Calu3 (cell line): ENCODE measurements at regions not wholly inside any gene's neighbourhood (a gene's known extent, or its start where the extent isn't known, plus 50 kb on each side); places are given as distances from the start of the nearest gene placed in this dataset.
A peak's percentile ranks its signal among the peaks of the same experiment; 100 is the strongest.

ENCODE experiments used
- BruUV-seq: library from RNA; stranded (reverse); fragments of 400-500 nt; replicated peaks from 2 replicates; lab custom pipeline; 2021; lab: Mats Ljungman, UMichigan
- CTCF ChIA-PET: fragments of 300-600 bp; sonication (Branson Sonifier 250); formaldehyde crosslinking; loops from one replicate; lab custom pipeline; 2022; ENCODE audit warnings: antibody characterized with exemption; lab: Charles Lee
- DNase-seq: peaks from one replicate; pipeline ENCODE4 v3.0.0; 2022
- H3K27ac Mint-ChIP-seq: one replicate; pipeline ENCODE4 v1.8.0; 2022; ENCODE audit warnings: mixed read lengths; ENCODE audit not compliant: unreplicated experiment
- H3K27me3 Mint-ChIP-seq: one replicate; pipeline ENCODE4 v1.8.0; 2022; ENCODE audit warnings: mixed read lengths; ENCODE audit not compliant: unreplicated experiment
- H3K36me3 Mint-ChIP-seq: one replicate; pipeline ENCODE4 v1.8.0; 2022; ENCODE audit warnings: mild to moderate bottlenecking, moderate library complexity, mixed read lengths; ENCODE audit not compliant: insufficient read depth, unreplicated experiment
- H3K4me1 Mint-ChIP-seq: one replicate; pipeline ENCODE4 v1.8.0; 2022; ENCODE audit warnings: mild to moderate bottlenecking, low read depth, mixed read lengths; ENCODE audit not compliant: unreplicated experiment
- H3K4me3 Mint-ChIP-seq: one replicate; pipeline ENCODE4 v1.8.0; 2022; ENCODE audit warnings: mild to moderate bottlenecking, low read depth, moderate library complexity, mixed read lengths; ENCODE audit not compliant: unreplicated experiment
- H3K9me3 Mint-ChIP-seq: one replicate; pipeline ENCODE4 v1.8.0; 2022; ENCODE audit warnings: low read depth, mixed read lengths; ENCODE audit not compliant: unreplicated experiment
- CTCF ChIP-seq: fragments of 200-600 bp; IDR thresholded peaks from one replicate; pipeline ENCODE4 v1.8.0; 2022; ENCODE audit warnings: antibody characterized with exemption; ENCODE audit not compliant: unreplicated experiment
- intact Hi-C: fragments of 100-400 bp; cut with micrococcal nuclease; formaldehyde crosslinking; loops from one replicate; pipeline ENCODE4 v1.10.0; 2022; ENCODE audit not compliant: unreplicated experiment

DNA sequence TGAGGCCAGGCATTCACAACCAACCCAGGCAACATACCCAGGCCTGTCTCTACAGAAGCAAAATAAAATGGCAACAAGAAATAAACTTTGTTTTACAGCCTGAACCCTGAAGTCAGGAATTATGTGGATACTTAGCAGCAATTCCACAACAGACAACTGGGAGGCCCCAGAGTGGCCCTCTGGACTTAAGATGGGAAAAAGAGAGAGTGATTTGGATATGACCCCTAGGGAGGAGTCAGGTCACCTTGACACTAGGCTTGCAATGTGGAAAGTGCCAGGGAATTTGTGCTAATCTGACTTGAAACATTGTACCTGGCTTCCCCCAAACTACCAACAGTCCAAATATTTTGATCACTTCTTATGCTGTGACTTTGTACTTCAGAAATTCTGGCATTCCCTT lies 193.1 kb downstream of the PARM1 start:
- no TSS peak for BruUV-seq
- Mint-ChIP-seq H3K4me3 (peak overlapping the region; percentile 76), H3K4me1 (no peaks in the 10 kb centered on the region), H3K36me3 (no peaks in the 10 kb centered on the region), H3K27ac (no peak overlapping the region), H3K27me3 (no peaks in the 10 kb centered on the region), H3K9me3 (peaks cover 5% of the 10 kb centered on the region)
- TF ChIP-seq CTCF: no peak
- CTCF ChIA-PET: no interaction called here
- intact Hi-C loops: no loop called here
- DNase-seq: no peak

GRCh38 chr4:75122424-75123014 lies 189.6 kb downstream of the PARM1 start:
- DNase-seq: no peak

GRCh38 chr4:75118739-75119138 lies 185.8 kb downstream of the PARM1 start:
- no peaks in the 10 kb centered on the region for H3K27me3 Mint-ChIP-seq
- no TSS peak for BruUV-seq
- no peaks in the 10 kb centered on the region for H3K4me1 Mint-ChIP-seq
- no peak for TF ChIP-seq CTCF
- CTCF ChIA-PET: interaction anchor here (1.0 kb wide), 1 partner anchor 26 kb away, joined by 3 read pairs; no protein-coding TSS in a partner anchor
- no peak overlapping the region for H3K4me3 Mint-ChIP-seq
- no peak for DNase-seq
- intact Hi-C loops: loop anchor here (5.0 to 10.0 kb wide), 2 partner anchors 186 to 244 kb away; partner anchors contain the start of gene PARM1
- peaks cover 3% of the 10 kb centered on the region for H3K9me3 Mint-ChIP-seq
- no peak overlapping the region for H3K27ac Mint-ChIP-seq
- H3K36me3 Mint-ChIP-seq: no peaks in the 10 kb centered on the region

More at GRCh38 chr4:75122424-75123014, 189.6 kb downstream of the PARM1 start:
- Mint-ChIP-seq H3K27me3 (no peaks in the 10 kb centered on the region), H3K27ac (no peak overlapping the region), H3K36me3 (no peaks in the 10 kb centered on the region), H3K4me1 (no peaks in the 10 kb centered on the region), H3K4me3 (no peak overlapping the region), H3K9me3 (peaks cover 3% of the 10 kb centered on the region)
- CTCF ChIA-PET: no interaction called here
- no TSS peak for BruUV-seq
- TF ChIP-seq CTCF: no peak
- intact Hi-C loops: no loop called here

DNA sequence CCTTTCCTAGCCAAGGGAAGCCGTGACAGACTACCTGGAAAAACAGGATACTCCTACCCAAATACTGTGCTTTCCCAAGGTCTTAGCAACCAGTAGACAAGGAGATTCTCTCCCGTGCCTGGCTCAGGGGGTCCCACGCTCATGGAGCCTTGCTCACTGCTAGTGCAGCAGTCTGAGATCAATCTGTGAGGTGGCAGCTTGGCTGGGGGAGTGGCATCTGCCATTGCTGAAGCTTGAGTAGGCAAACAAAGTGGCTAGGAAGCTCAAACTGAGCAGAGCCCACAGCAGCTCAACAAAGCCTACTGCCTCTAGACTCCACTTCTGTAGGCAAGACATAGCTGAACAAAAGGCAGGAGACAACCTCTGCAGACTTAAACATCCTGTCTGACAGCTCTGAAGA lies 177.1 kb downstream of the PARM1 start:
- Mint-ChIP-seq H3K9me3 (no peaks in the 10 kb centered on the region), H3K4me3 (no peak overlapping the region), H3K36me3 (no peaks in the 10 kb centered on the region), H3K27me3 (no peaks in the 10 kb centered on the region), H3K4me1 (no peaks in the 10 kb centered on the region), H3K27ac (no peak overlapping the region)
- BruUV-seq: no TSS peak
- CTCF ChIA-PET: interaction anchor here (0.7 kb wide), 1 partner anchor 162 kb away, joined by 4 read pairs; no protein-coding TSS in a partner anchor
- intact Hi-C loops: loop anchor here (10.0 kb wide), 1 partner anchor 235 kb away; no protein-coding TSS in a partner anchor
- no peak for TF ChIP-seq CTCF
- DNase-seq: no peak
